ENCODE measurements at regions not wholly inside any gene's neighbourhood (a gene's known extent, or its start where the extent isn't known, plus 50 kb on each side); places are given as distances from the start of the nearest gene placed in this dataset.

DNA sequence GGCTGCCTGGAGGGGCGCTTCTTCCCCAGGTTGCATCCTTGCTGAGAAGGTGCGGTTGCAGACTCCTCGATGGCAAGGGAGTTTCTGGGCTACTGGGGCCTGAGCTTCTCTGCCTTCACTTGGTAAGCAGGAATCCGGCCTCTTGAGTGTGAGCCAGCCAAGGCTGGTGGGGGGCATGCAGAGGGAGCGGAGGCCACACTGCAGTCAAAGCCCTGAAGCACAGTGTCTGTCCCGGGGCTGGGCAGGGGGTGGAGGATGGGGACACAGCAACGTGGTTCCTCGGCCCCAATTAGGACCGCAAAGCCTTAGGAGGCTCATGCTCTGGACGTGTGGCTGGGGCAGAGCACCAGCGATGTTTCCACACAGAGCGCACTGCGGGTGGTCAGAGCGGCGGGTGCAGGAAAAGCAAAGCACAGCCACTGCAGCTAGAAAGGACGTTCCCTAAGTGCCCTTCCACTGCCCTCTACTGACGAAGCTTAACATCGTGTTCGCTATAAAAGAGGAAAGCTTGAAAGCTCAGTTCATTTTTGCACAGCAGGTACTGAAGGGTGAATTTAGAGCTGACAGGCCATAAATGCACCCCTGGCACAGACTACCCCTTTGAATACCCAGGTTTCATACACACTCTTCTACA is 60.7 kb upstream of the COG2 start:
- TF ChIP-seq, protein P1, sequence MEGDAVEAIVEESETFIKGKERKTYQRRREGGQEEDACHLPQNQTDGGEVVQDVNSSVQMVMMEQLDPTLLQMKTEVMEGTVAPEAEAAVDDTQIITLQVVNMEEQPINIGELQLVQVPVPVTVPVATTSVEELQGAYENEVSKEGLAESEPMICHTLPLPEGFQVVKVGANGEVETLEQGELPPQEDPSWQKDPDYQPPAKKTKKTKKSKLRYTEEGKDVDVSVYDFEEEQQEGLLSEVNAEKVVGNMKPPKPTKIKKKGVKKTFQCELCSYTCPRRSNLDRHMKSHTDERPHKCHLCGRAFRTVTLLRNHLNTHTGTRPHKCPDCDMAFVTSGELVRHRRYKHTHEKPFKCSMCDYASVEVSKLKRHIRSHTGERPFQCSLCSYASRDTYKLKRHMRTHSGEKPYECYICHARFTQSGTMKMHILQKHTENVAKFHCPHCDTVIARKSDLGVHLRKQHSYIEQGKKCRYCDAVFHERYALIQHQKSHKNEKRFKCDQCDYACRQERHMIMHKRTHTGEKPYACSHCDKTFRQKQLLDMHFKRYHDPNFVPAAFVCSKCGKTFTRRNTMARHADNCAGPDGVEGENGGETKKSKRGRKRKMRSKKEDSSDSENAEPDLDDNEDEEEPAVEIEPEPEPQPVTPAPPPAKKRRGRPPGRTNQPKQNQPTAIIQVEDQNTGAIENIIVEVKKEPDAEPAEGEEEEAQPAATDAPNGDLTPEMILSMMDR (IDR thresholded peaks at IDR 0.05; ENCODE audit: low read depth, low read length): peak; percentile 70
- TF ChIP-seq POLR2A (IDR thresholded peaks at IDR 0.05; ENCODE audit: extremely low read depth, insufficient read length): no peak
- TF ChIP-seq MYC (IDR thresholded peaks at IDR 0.05; ENCODE audit: low read depth, low read length): no peak; the same call in 1 of the 2 replicates
- TF ChIP-seq, protein P2, sequence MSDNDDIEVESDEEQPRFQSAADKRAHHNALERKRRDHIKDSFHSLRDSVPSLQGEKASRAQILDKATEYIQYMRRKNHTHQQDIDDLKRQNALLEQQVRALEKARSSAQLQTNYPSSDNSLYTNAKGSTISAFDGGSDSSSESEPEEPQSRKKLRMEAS (IDR thresholded peaks at IDR 0.05; ENCODE audit: low read depth, low read length): peak; percentile 44; the same call in 1 of the 2 replicates
